Activated T-cell treated with anti-CD3 and anti-CD28 coated beads, Interleukin-2, amount 50 U/mL, for 4 hours (primary cell): ENCODE measurements at regions not wholly inside any gene's neighbourhood (a gene's known extent, or its start where the extent isn't known, plus 50 kb on each side); places are given as distances from the start of the nearest gene placed in this dataset.

Experiments used
- ATAC-seq, 2 donors: fragments of 200-7000 bp; cut with Tn5 transposase; one replicate each; pipeline ENCODE4 v1.10.0; 2021
- DNase-seq: peaks from one replicate; pipeline ENCODE4 v3.0.0-alpha.2; 2020
- H3K27me3 Mint-ChIP-seq: one replicate; pipeline ENCODE4 v1.8.0; 2021; ENCODE audit warnings: low read depth, mixed read lengths
- H3K36me3 Mint-ChIP-seq: one replicate; pipeline ENCODE4 v1.8.0; 2022; ENCODE audit warnings: mixed read lengths; ENCODE audit not compliant: insufficient read depth
- H3K4me1 Mint-ChIP-seq: one replicate; pipeline ENCODE4 v1.8.0; 2021; ENCODE audit warnings: low read depth, mixed read lengths
- H3K4me3 Mint-ChIP-seq: one replicate; pipeline ENCODE4 v1.8.0; 2021; ENCODE audit warnings: mild to moderate bottlenecking, moderate library complexity, mixed read lengths
- H3K9me3 Mint-ChIP-seq: one replicate; pipeline ENCODE4 v1.8.0; 2021; ENCODE audit warnings: mixed read lengths

- Mint-ChIP-seq H3K4me1 (no peaks in the 10 kb centered on the region), H3K9me3 (peaks cover 7% of the 10 kb centered on the region), H3K4me3 (no peak overlapping the region), H3K27me3 (peaks cover 19% of the 10 kb centered on the region), H3K36me3 (no peaks in the 10 kb centered on the region)
- DNase-seq (no peak), ATAC-seq (no peak)
Observed at GRCh38 chr5:62705022-62705421, 126.4 kb downstream of the LRRC70 start.

- H3K9me3 Mint-ChIP-seq, result no peaks in the 10 kb centered on the region
- H3K4me3 Mint-ChIP-seq, result no peak overlapping the region
- H3K4me1 Mint-ChIP-seq, result no peaks in the 10 kb centered on the region
- peaks cover 16% of the 10 kb centered on the region for H3K27me3 Mint-ChIP-seq
- H3K36me3 Mint-ChIP-seq, result no peaks in the 10 kb centered on the region
- ATAC-seq, result no peak
- no peak for DNase-seq
Observed at GRCh38 chr5:62702126-62702525, 123.5 kb downstream of the LRRC70 start.

GRCh38 chr5:62701036-62701435 lies 122.4 kb downstream of the LRRC70 start:
- DNase-seq, result no peak
- Mint-ChIP-seq H3K9me3 (no peaks in the 10 kb centered on the region), H3K4me3 (no peak overlapping the region), H3K27me3 (peaks cover 14% of the 10 kb centered on the region), H3K36me3 (no peaks in the 10 kb centered on the region), H3K4me1 (no peaks in the 10 kb centered on the region)
- no peak for ATAC-seq

GRCh38 chr5:62698756-62699155 lies 120.1 kb downstream of the LRRC70 start:
- ATAC-seq, result no peak
- no peak for DNase-seq
- no peaks in the 10 kb centered on the region for H3K36me3 Mint-ChIP-seq
- H3K4me3 Mint-ChIP-seq, result no peak overlapping the region
- no peaks in the 10 kb centered on the region for H3K4me1 Mint-ChIP-seq
- no peaks in the 10 kb centered on the region for H3K9me3 Mint-ChIP-seq
- H3K27me3 Mint-ChIP-seq, result peaks cover 15% of the 10 kb centered on the region

- Mint-ChIP-seq H3K9me3 (no peaks in the 10 kb centered on the region), H3K27me3 (peaks cover 3% of the 10 kb centered on the region), H3K4me3 (no peak overlapping the region), H3K36me3 (no peaks in the 10 kb centered on the region), H3K4me1 (no peaks in the 10 kb centered on the region)
- ATAC-seq (no peak), DNase-seq (no peak)
Observed at GRCh38 chr5:62695274-62695673, 116.7 kb downstream of the LRRC70 start.

GRCh38 chr5:62692946-62693713 lies 114.5 kb downstream of the LRRC70 start:
- Mint-ChIP-seq H3K4me1 (peaks cover 6% of the 10 kb centered on the region), H3K36me3 (no peaks in the 10 kb centered on the region), H3K4me3 (no peak overlapping the region), H3K9me3 (no peaks in the 10 kb centered on the region), H3K27me3 (peaks cover 3% of the 10 kb centered on the region)
- DNase-seq (no peak), ATAC-seq (no peak)

- no peaks in the 10 kb centered on the region for H3K9me3 Mint-ChIP-seq
- no peak for DNase-seq
- H3K36me3 Mint-ChIP-seq, result no peaks in the 10 kb centered on the region
- no peak overlapping the region for H3K4me3 Mint-ChIP-seq
- peaks cover 3% of the 10 kb centered on the region for H3K27me3 Mint-ChIP-seq
- peaks cover 6% of the 10 kb centered on the region for H3K4me1 Mint-ChIP-seq
- no peak for ATAC-seq
Observed at GRCh38 chr5:62691946-62692345, 113.3 kb downstream of the LRRC70 start.

GRCh38 chr5:62690421-62690820 lies 111.8 kb downstream of the LRRC70 start:
- Mint-ChIP-seq H3K36me3 (no peaks in the 10 kb centered on the region), H3K9me3 (peaks cover 4% of the 10 kb centered on the region), H3K27me3 (no peaks in the 10 kb centered on the region), H3K4me3 (no peak overlapping the region), H3K4me1 (peaks cover 6% of the 10 kb centered on the region)
- ATAC-seq (no peak), DNase-seq (no peak)

- Mint-ChIP-seq H3K9me3 (peaks cover 4% of the 10 kb centered on the region), H3K4me1 (peaks cover 6% of the 10 kb centered on the region), H3K27me3 (no peaks in the 10 kb centered on the region), H3K36me3 (no peaks in the 10 kb centered on the region), H3K4me3 (no peak overlapping the region)
- DNase-seq (no peak), ATAC-seq (no peak)
Observed at GRCh38 chr5:62689599-62690368, 111.2 kb downstream of the LRRC70 start.

- no peaks in the 10 kb centered on the region for H3K27me3 Mint-ChIP-seq
- ATAC-seq, result no peak
- DNase-seq, result no peak
- H3K9me3 Mint-ChIP-seq, result peaks cover 4% of the 10 kb centered on the region
- peaks cover 6% of the 10 kb centered on the region for H3K4me1 Mint-ChIP-seq
- no peaks in the 10 kb centered on the region for H3K36me3 Mint-ChIP-seq
- no peak overlapping the region for H3K4me3 Mint-ChIP-seq
Observed at GRCh38 chr5:62686692-62687091, 108.1 kb downstream of the LRRC70 start.

GRCh38 chr5:62685221-62685620 lies 106.6 kb downstream of the LRRC70 start:
- Mint-ChIP-seq H3K27me3 (no peaks in the 10 kb centered on the region), H3K36me3 (no peaks in the 10 kb centered on the region), H3K4me3 (no peak overlapping the region), H3K9me3 (peaks cover 4% of the 10 kb centered on the region), H3K4me1 (peaks cover 6% of the 10 kb centered on the region)
- DNase-seq (no peak), ATAC-seq (no peak)

GRCh38 chr5:62684310-62684709 lies 105.7 kb downstream of the LRRC70 start:
- Mint-ChIP-seq H3K4me3 (no peak overlapping the region), H3K27me3 (peaks cover 3% of the 10 kb centered on the region), H3K36me3 (no peaks in the 10 kb centered on the region), H3K9me3 (peaks cover 9% of the 10 kb centered on the region), H3K4me1 (no peaks in the 10 kb centered on the region)
- ATAC-seq (no peak), DNase-seq (no peak)

GRCh38 chr5:62682059-62682458 lies 103.4 kb downstream of the LRRC70 start:
- no peaks in the 10 kb centered on the region for H3K4me1 Mint-ChIP-seq
- no peak overlapping the region for H3K4me3 Mint-ChIP-seq
- no peak for DNase-seq
- ATAC-seq, result no peak
- peaks cover 15% of the 10 kb centered on the region for H3K9me3 Mint-ChIP-seq
- no peaks in the 10 kb centered on the region for H3K36me3 Mint-ChIP-seq
- peaks cover 3% of the 10 kb centered on the region for H3K27me3 Mint-ChIP-seq

GRCh38 chr5:62681117-62681850 lies 102.7 kb downstream of the LRRC70 start:
- DNase-seq (no peak), ATAC-seq (no peak)
- H3K4me3 Mint-ChIP-seq, result no peak overlapping the region
- peaks cover 3% of the 10 kb centered on the region for H3K27me3 Mint-ChIP-seq
- no peaks in the 10 kb centered on the region for H3K36me3 Mint-ChIP-seq
- peaks cover 18% of the 10 kb centered on the region for H3K9me3 Mint-ChIP-seq
- H3K4me1 Mint-ChIP-seq, result no peaks in the 10 kb centered on the region
